Karpas-422 (cell line): ENCODE measurements at regions not wholly inside any gene's neighbourhood (a gene's known extent, or its start where the extent isn't known, plus 50 kb on each side); places are given as distances from the start of the nearest gene placed in this dataset.

ENCODE experiments used
- DNase-seq: peaks from one replicate; pipeline ENCODE4 v3.0.0-alpha.2; 2015
- H2AFZ ChIP-seq: fragments of 200-600 bp; sonication (generic); 2 replicates; pipeline ENCODE4 v1.6.1; 2014; ENCODE audit warnings: antibody characterized with exemption, low read length, mixed read lengths
- H3K27ac ChIP-seq: fragments of 200-600 bp; sonication (generic); 2 replicates; pipeline ENCODE4 v1.5.1; 2014; ENCODE audit warnings: mild to moderate bottlenecking, low read length, moderate library complexity
- H3K27me3 ChIP-seq: fragments of 200-600 bp; sonication (generic); 2 replicates; pipeline ENCODE4 v1.6.1; 2014; ENCODE audit warnings: low read length, mixed read lengths
- H3K36me3 ChIP-seq: fragments of 200-600 bp; sonication (generic); 2 replicates; pipeline ENCODE4 v1.6.1; 2014; ENCODE audit warnings: low read length, mixed read lengths; ENCODE audit not compliant: insufficient read depth
- H3K4me1 ChIP-seq: fragments of 200-600 bp; sonication (generic); 2 replicates; pipeline ENCODE4 v1.6.1; 2014; ENCODE audit warnings: mild to moderate bottlenecking, low read length, mixed read lengths
- H3K4me2 ChIP-seq: fragments of 200-600 bp; sonication (generic); 2 replicates; pipeline ENCODE4 v1.6.1; 2014; ENCODE audit warnings: low read length, low read depth, mild to moderate bottlenecking; ENCODE audit not compliant: poor library complexity, severe bottlenecking
- H3K4me3 ChIP-seq: fragments of 200-600 bp; sonication (generic); 2 replicates; pipeline ENCODE4 v1.5.1; 2014; ENCODE audit warnings: mild to moderate bottlenecking, antibody characterized with exemption, low read length, mixed read lengths
- H3K79me2 ChIP-seq: fragments of 200-600 bp; sonication (generic); 2 replicates; pipeline ENCODE4 v1.6.1; 2014; ENCODE audit warnings: mild to moderate bottlenecking, low read length, mixed read lengths
- H3K9ac ChIP-seq: fragments of 200-600 bp; sonication (generic); 2 replicates; pipeline ENCODE4 v1.6.0; 2014; ENCODE audit warnings: low read length
- H3K9me2 ChIP-seq: fragments of 200-600 bp; sonication (generic), shearing (Covaris generic); replicated peaks from 2 replicates; pipeline ENCODE4 v1.6.0; 2014; ENCODE audit warnings: mild to moderate bottlenecking, low read length, moderate library complexity; ENCODE audit not compliant: insufficient read depth
- H3K9me3 ChIP-seq: fragments of 300-700, 200-600 bp; sonication (generic); 2 replicates; pipeline ENCODE4 v1.6.1; 2014; ENCODE audit warnings: low read length, mixed read lengths
- H4K20me1 ChIP-seq: fragments of 200-600 bp; sonication (generic); 2 replicates; pipeline ENCODE4 v1.6.1; 2014; ENCODE audit warnings: mild to moderate bottlenecking, antibody characterized with exemption, low read length, low read depth; ENCODE audit not compliant: insufficient read depth

DNA sequence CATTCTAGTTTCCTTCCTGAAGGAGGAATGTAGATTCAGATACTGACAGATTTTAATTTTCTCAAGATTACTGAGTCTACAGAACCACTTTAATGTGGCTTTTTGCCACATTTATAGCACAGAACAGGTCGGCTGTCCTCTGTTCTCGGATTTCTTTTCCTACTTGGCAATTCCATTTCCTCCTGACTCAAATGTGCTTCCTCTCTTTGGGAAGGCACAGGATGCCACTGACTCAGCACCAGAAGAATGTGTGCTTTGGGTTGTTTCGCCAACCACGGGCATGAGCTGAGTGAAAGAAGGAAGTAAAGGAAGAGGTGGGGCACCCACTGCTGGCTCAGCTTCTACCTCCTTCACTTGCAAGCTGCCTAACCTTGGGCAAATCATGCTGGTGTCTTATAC, 970.6 kb upstream of the ACVR2A start:
- no peaks in the 10 kb centered on the region for H3K79me2 ChIP-seq
- H3K4me2 ChIP-seq, result no peak overlapping the region
- H2AFZ ChIP-seq, result 0 out of 2 replicates have a peak overlapping the region, but pooled peaks have one; percentile 21
- H3K27ac ChIP-seq, result no peak overlapping the region
- no peaks in the 10 kb centered on the region for H3K36me3 ChIP-seq
- H3K9ac ChIP-seq, result no peak overlapping the region
- no peaks in the 10 kb centered on the region for H3K4me1 ChIP-seq
- no peaks in the 10 kb centered on the region for H4K20me1 ChIP-seq
- no peak overlapping the region for H3K4me3 ChIP-seq
- peaks cover 4% of the 10 kb centered on the region; the same call in 1 of the 2 replicates for H3K27me3 ChIP-seq
- no peaks in the 10 kb centered on the region for H3K9me2 ChIP-seq
- DNase-seq, result no peak
- H3K9me3 ChIP-seq, result no peaks in the 10 kb centered on the region

DNA sequence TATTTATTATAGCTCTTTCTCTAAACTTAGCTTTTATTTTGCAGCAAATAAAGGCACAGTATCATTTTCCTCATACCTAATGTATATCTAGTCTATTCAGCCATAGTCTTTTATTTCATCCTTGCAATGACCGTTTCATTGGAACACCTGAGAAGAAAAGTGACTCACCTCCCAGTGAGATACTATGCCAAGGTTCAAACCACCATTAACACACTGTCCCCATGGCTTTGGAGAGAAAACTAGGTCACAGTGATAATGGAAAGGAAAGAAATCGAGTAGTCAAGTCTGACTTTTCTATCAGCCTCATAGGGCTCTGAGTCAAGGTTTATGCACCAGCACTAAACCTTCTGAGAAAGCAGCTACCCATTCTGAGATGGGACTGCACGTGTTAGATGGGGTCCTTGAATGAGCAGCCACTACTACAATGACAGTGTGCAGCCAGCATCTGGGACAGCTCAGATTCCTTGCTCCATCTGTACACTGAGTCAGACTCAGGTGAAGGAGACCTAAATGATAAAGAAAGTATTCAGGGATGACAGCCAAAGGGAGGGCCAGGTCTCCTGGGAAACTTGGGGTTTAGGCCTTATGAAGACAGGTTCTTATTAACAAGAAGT, 971.1 kb upstream of the ACVR2A start:
- Histone ChIP-seq H3K36me3 (no peaks in the 10 kb centered on the region), H3K9me2 (no peaks in the 10 kb centered on the region), H3K27ac (no peak overlapping the region), H3K79me2 (no peaks in the 10 kb centered on the region), H3K9me3 (no peaks in the 10 kb centered on the region), H3K27me3 (peaks cover 4% of the 10 kb centered on the region; the same call in 1 of the 2 replicates), H3K4me1 (no peaks in the 10 kb centered on the region), H4K20me1 (no peaks in the 10 kb centered on the region), H3K4me3 (no peak overlapping the region), H3K9ac (no peak overlapping the region), H3K4me2 (no peak overlapping the region), H2AFZ (0 out of 2 replicates have a peak overlapping the region, but pooled peaks have one; percentile 21)
- no peak for DNase-seq

DNA sequence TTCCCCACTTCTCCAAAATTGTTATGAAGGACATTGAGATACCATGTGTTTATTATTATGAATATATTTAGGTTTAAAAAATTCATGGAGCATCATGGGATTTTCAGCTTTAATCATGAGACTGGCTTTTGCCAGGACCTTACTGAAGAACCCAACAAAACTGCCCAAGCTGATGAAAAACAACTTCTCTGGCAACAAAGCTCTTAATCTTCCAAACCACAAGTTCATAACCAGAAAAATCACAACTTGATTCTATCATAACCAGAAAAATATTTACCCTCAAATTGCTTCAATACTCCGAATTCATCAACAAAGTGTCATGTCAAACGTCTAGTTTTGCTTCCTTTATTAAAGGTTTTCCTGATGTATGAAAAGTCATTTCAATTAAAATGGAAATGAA, 971.8 kb upstream of the ACVR2A start:
- H2AFZ ChIP-seq, result no peak overlapping the region
- no peak overlapping the region for H3K4me3 ChIP-seq
- H3K79me2 ChIP-seq, result no peaks in the 10 kb centered on the region
- no peak overlapping the region for H3K9ac ChIP-seq
- no peak for DNase-seq
- H3K9me2 ChIP-seq, result no peaks in the 10 kb centered on the region
- no peaks in the 10 kb centered on the region for H4K20me1 ChIP-seq
- no peaks in the 10 kb centered on the region for H3K36me3 ChIP-seq
- no peaks in the 10 kb centered on the region for H3K9me3 ChIP-seq
- no peaks in the 10 kb centered on the region for H3K4me1 ChIP-seq
- H3K27ac ChIP-seq, result no peak overlapping the region
- H3K27me3 ChIP-seq, result peaks cover 4% of the 10 kb centered on the region; the same call in 1 of the 2 replicates
- H3K4me2 ChIP-seq, result no peak overlapping the region

DNA sequence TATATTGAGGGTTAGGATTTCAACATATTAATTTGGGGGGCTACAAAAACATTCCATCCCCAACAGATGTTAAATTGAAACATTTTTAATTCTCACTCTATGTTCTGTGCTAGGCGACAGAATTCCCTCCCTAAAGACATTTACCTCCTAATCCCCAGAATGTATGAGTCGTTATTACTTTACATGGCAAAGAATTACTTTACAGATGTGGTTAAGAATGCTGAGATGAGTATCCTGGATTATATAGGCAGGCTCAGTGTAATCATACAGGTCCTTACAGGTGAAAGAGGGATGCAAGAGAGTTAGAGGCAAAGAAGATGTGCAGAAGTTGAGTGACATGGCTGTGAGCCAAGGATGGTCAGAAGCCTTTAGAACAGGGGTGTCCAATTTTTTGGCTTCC, 974.1 kb upstream of the ACVR2A start:
- no peaks in the 10 kb centered on the region for H3K79me2 ChIP-seq
- no peak overlapping the region for H3K4me2 ChIP-seq
- no peaks in the 10 kb centered on the region for H3K9me3 ChIP-seq
- no peak overlapping the region for H3K4me3 ChIP-seq
- H3K4me1 ChIP-seq, result no peaks in the 10 kb centered on the region
- H3K27me3 ChIP-seq, result no peaks in the 10 kb centered on the region
- no peak for DNase-seq
- no peak overlapping the region for H3K9ac ChIP-seq
- H3K36me3 ChIP-seq, result no peaks in the 10 kb centered on the region
- H3K27ac ChIP-seq, result no peak overlapping the region
- H4K20me1 ChIP-seq, result no peaks in the 10 kb centered on the region
- H2AFZ ChIP-seq, result no peak overlapping the region
- no peaks in the 10 kb centered on the region for H3K9me2 ChIP-seq

DNA sequence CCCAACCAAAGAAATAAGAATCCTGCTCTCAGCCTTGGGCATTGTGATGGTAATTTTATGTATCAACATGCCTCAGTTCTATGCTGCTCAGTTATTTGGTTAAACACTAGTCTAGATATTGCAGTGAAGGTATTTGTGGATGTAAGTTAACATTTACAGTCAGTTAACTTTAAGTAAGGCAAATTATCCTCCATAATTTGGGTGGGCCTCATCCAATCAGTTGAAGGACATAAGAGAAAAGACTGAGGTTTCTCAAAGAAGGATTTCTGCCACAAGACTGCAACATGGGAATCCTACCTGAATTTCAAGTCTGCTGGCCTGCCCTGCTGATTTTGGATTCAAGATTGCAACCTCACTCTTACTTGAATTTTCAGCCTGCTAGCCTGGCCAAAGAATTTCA, 975.5 kb upstream of the ACVR2A start:
- no peak overlapping the region for H3K4me2 ChIP-seq
- H3K27me3 ChIP-seq, result no peaks in the 10 kb centered on the region
- H3K9me3 ChIP-seq, result no peaks in the 10 kb centered on the region
- no peaks in the 10 kb centered on the region for H3K9me2 ChIP-seq
- no peaks in the 10 kb centered on the region for H4K20me1 ChIP-seq
- H3K4me3 ChIP-seq, result no peak overlapping the region
- no peak overlapping the region for H3K9ac ChIP-seq
- no peaks in the 10 kb centered on the region for H3K79me2 ChIP-seq
- DNase-seq, result no peak
- H2AFZ ChIP-seq, result no peak overlapping the region
- H3K36me3 ChIP-seq, result no peaks in the 10 kb centered on the region
- H3K27ac ChIP-seq, result no peak overlapping the region
- H3K4me1 ChIP-seq, result no peaks in the 10 kb centered on the region

DNA sequence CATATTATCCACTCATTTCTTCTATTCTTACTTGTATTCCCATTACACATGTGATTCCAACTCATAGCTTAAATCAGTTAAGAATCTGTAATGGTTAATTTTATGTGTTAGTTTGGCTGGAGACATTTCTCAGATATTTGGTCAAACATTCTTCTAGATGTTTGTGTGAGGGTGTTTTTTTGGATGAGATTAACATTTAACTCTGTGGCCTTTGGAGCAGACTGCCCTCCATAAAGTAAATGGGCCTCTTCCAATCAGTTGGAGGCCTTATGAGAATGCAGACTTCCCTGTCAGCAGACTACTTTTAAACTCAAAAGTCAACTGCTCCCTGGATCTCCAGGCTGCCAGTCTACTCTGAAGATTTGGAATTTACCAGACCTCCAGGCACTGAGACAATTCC, 976.8 kb upstream of the ACVR2A start:
- no peak for DNase-seq
- Histone ChIP-seq H3K9me2 (no peaks in the 10 kb centered on the region), H3K79me2 (no peaks in the 10 kb centered on the region), H2AFZ (no peak overlapping the region), H4K20me1 (no peaks in the 10 kb centered on the region), H3K9ac (no peak overlapping the region), H3K4me3 (no peak overlapping the region), H3K27me3 (no peaks in the 10 kb centered on the region), H3K4me2 (no peak overlapping the region), H3K36me3 (no peaks in the 10 kb centered on the region), H3K27ac (no peak overlapping the region), H3K9me3 (no peaks in the 10 kb centered on the region), H3K4me1 (no peaks in the 10 kb centered on the region)

DNA sequence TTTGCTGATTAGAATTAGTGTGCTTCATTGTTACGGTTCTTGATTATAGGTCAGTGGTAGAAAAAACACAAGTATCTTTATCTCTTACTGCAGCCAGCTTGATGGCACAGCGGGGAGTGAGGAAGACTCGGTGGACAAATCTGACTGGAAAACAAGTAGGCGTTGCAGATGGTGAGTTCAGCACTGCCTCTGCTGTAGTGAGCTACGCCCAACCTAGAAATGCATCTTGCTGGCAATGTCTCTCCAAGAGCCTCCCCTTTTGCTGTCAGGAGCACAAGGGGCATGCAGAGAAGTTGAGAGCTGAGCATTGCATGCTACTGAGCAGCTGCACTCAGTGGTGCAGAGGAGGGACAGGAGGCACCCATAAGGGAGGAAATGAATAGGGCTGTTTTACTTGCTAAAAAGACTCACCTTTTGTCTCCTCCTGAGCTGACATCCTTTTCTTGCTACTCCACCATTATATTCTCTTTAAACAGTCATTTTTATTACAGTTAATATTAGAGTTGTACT, 977.3 kb upstream of the ACVR2A start:
- Histone ChIP-seq H3K9me3 (no peaks in the 10 kb centered on the region), H3K4me1 (no peaks in the 10 kb centered on the region), H2AFZ (no peak overlapping the region), H3K27me3 (no peaks in the 10 kb centered on the region), H4K20me1 (no peaks in the 10 kb centered on the region), H3K9ac (no peak overlapping the region), H3K79me2 (no peaks in the 10 kb centered on the region), H3K4me2 (no peak overlapping the region), H3K9me2 (no peaks in the 10 kb centered on the region), H3K27ac (no peak overlapping the region), H3K4me3 (no peak overlapping the region), H3K36me3 (no peaks in the 10 kb centered on the region)
- no peak for DNase-seq

DNA sequence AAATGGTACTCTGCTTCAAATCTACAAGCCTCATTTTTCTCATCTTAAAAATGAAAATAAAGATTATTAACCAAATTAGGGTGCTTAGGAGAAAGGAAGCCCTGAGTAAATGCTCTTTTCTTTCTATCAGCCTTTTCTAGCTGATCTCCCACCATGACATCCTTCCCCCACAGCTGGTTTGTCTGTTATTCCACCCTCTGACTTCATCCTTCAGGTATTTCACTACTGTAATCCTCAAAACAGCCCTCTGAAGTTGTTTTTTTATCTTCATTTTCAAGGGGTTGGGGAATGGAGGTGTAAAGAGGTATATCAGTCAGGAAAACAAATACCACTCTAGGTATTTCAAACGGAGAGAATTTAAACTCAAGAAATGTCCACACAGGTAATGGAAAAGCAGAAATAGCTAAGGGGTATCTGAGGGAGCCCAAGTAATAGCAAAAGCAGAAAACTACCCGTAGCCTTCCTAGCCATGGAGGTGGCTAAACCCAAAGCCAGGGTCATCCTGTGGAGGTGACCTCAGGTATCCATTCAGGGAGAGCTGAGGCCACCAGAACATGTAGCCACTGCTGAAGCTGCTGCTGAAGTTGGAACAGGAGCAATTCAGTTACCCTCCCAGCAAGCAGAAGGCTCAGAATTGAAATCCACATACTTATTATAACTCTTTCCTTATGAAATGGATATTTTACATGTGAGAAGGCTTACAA, 990.9 kb upstream of the ACVR2A start:
- Histone ChIP-seq H2AFZ (no peak overlapping the region), H3K27ac (no peak overlapping the region), H3K9ac (no peak overlapping the region), H3K27me3 (no peaks in the 10 kb centered on the region), H3K9me3 (no peaks in the 10 kb centered on the region), H3K4me1 (no peaks in the 10 kb centered on the region), H3K4me2 (no peak overlapping the region), H3K9me2 (no peaks in the 10 kb centered on the region), H3K4me3 (no peak overlapping the region), H4K20me1 (no peaks in the 10 kb centered on the region), H3K79me2 (no peaks in the 10 kb centered on the region), H3K36me3 (no peaks in the 10 kb centered on the region)
- no peak for DNase-seq
